ENCODE measurements at regions not wholly inside any gene's neighbourhood (a gene's known extent, or its start where the extent isn't known, plus 50 kb on each side); places are given as distances from the start of the nearest gene placed in this dataset.

- DNase-seq: no peak
Measured at GRCh38 chr6:22036699-22037098, 260.1 kb downstream of the PRL start.

GRCh38 chr6:22041797-22042480 lies 254.9 kb downstream of the PRL start:
- no peak for DNase-seq

GRCh38 chr6:22042706-22043105 lies 254.1 kb downstream of the PRL start:
- DNase-seq: no peak

- no peak for DNase-seq
Measured at GRCh38 chr6:22043284-22043962, 253.4 kb downstream of the PRL start.

- DNase-seq: no peak
Measured at GRCh38 chr6:22045261-22045912, 251.4 kb downstream of the PRL start.

GRCh38 chr6:22049002-22049401 lies 247.8 kb downstream of the PRL start:
- DNase-seq: no peak

GRCh38 chr6:22053391-22053997 lies 243.3 kb downstream of the PRL start:
- DNase-seq: no peak

GRCh38 chr6:22056398-22056797 lies 240.4 kb downstream of the PRL start:
- DNase-seq: no peak

- no peak for DNase-seq
Measured at GRCh38 chr6:22057962-22058361, 238.9 kb downstream of the PRL start.

GRCh38 chr6:22059126-22059525 lies 237.7 kb downstream of the PRL start:
- no peak for DNase-seq

GRCh38 chr6:22059946-22060345 lies 236.9 kb downstream of the PRL start:
- DNase-seq: no peak

- no peak for DNase-seq
Measured at GRCh38 chr6:22062807-22063408, 233.9 kb downstream of the PRL start.

GRCh38 chr6:22064558-22064957 lies 232.3 kb downstream of the PRL start:
- no peak for DNase-seq

- DNase-seq: no peak
Measured at GRCh38 chr6:22067122-22067521, 229.7 kb downstream of the PRL start.

- DNase-seq: no peak
Measured at GRCh38 chr6:22067671-22068070, 229.2 kb downstream of the PRL start.

- DNase-seq: no peak
Measured at GRCh38 chr6:22068561-22069305, 228.1 kb downstream of the PRL start.

- no peak for DNase-seq
Measured at GRCh38 chr6:22069306-22069800, 227.5 kb downstream of the PRL start.

- DNase-seq: no peak
Measured at GRCh38 chr6:22071270-22072041, 225.4 kb downstream of the PRL start.

GRCh38 chr6:22072949-22073348 lies 223.9 kb downstream of the PRL start:
- DNase-seq: no peak

GRCh38 chr6:22073516-22074198 lies 223.2 kb downstream of the PRL start:
- DNase-seq: no peak

- DNase-seq: no peak
Measured at GRCh38 chr6:22078288-22078687, 218.5 kb downstream of the PRL start.
